ENCODE measurements at regions not wholly inside any gene's neighbourhood (a gene's known extent, or its start where the extent isn't known, plus 50 kb on each side); places are given as distances from the start of the nearest gene placed in this dataset.

- TF ChIP-seq CTCF (IDR thresholded peaks at IDR 0.05) (no peak), POLR2A (IDR thresholded peaks at IDR 0.05) (no peak)
Observed at GRCh38 chr15:91795235-91795634, 58.3 kb upstream of the SLCO3A1 start.
